ENCODE measurements at regions not wholly inside any gene's neighbourhood (a gene's known extent, or its start where the extent isn't known, plus 50 kb on each side); places are given as distances from the start of the nearest gene placed in this dataset.

DNA sequence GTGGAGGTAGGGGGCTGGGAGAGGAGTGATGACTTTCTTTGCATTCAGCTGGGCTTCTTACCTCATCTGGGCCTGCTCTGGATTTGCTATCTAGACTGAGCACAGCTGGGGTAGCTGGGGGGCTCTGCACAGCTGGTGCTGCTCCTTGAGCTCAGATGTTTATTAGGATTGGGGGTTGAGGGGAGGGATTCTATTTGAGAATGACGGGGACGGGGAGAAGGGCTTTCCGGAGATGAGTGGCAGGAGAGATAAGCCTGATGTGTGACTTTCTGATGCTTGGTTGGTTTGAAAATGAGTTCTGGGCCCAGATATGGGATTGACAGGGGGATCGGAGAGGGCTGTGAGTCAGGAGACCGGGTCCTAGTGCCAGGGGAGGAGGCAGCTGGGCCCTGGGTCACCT lies 146.1 kb upstream of the CSF3R start:
- ChIA-PET POLR2A (no interaction called here), CTCF (interaction anchor here (1.2 kb wide), 1 partner anchor 22 kb away, joined by 3 read pairs; no protein-coding TSS in a partner anchor)
- DNase-seq (ENCODE audit: low read depth, low spot score): no peak
- no peak for TF ChIP-seq CTCF (IDR thresholded peaks at IDR 0.05; ENCODE audit: insufficient read depth, low read length, missing control alignments)
- H3K4me3 ChIP-seq (ENCODE audit: low read depth, low read length): no peak overlapping the region

- ChIA-PET POLR2A (no interaction called here), CTCF (no interaction called here)
- DNase-seq (ENCODE audit: low read depth, low spot score): no peak
- H3K4me3 ChIP-seq (ENCODE audit: low read depth, low read length): no peak overlapping the region
- no peak for TF ChIP-seq CTCF (IDR thresholded peaks at IDR 0.05; ENCODE audit: insufficient read depth, low read length, missing control alignments)
Measured at GRCh38 chr1:36626435-36626834, 143.7 kb upstream of the CSF3R start.

GRCh38 chr1:36625935-36626310 lies 143.2 kb upstream of the CSF3R start:
- no peak overlapping the region for H3K4me3 ChIP-seq (ENCODE audit: low read depth, low read length)
- no peak for DNase-seq (ENCODE audit: low read depth, low spot score)
- TF ChIP-seq CTCF (IDR thresholded peaks at IDR 0.05; ENCODE audit: insufficient read depth, low read length, missing control alignments): no peak
- ChIA-PET POLR2A (no interaction called here), CTCF (no interaction called here)

DNA sequence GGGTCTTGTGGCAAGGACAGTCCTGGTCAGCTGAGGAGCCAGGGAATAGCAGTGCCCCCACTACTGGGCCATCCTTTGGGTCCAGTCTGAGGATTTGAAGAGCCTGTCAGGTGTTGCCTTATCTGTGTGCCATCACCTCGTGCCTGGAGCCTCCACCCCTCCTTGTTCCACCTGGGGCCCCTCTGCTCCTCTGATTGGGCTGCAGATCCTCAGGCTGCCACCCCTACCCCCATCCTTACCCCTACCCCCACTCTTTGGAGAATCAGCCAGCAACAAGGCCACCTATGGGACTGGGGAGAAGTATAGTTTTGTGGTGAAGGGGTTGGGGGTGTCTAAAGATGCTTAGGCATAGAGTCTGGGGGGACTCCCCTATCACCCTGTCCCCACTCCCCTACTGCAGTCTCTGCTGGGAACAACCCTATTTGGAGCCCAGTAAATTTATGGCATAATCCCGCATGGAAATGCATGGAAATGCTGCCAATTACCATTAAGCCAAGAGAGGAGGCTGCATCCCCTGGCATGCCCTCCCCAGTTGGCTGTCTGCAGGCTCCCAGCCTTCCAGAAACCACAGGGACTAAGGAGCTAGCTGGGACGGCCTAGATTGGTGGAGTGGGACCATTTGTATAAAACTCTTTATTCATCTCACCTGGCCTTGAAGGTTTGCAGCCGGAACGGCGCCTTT lies 142.7 kb upstream of the CSF3R start:
- H3K4me3 ChIP-seq (ENCODE audit: low read depth, low read length): no peak overlapping the region
- DNase-seq (ENCODE audit: low read depth, low spot score): no peak
- POLR2A ChIA-PET: no interaction called here
- no peak for TF ChIP-seq CTCF (IDR thresholded peaks at IDR 0.05; ENCODE audit: insufficient read depth, low read length, missing control alignments)
- CTCF ChIA-PET: interaction anchor here (1.1 kb wide), 1 partner anchor 49 kb away, joined by 3 read pairs; no protein-coding TSS in a partner anchor

GRCh38 chr1:36624466-36624865 lies 141.8 kb upstream of the CSF3R start:
- H3K4me3 ChIP-seq (ENCODE audit: low read depth, low read length): no peak overlapping the region
- DNase-seq (ENCODE audit: low read depth, low spot score): no peak
- TF ChIP-seq CTCF (IDR thresholded peaks at IDR 0.05; ENCODE audit: insufficient read depth, low read length, missing control alignments): no peak
- POLR2A ChIA-PET: no interaction called here
- CTCF ChIA-PET: interaction anchor here (1.1 kb wide), 1 partner anchor 48 kb away, joined by 3 read pairs; no protein-coding TSS in a partner anchor

DNA sequence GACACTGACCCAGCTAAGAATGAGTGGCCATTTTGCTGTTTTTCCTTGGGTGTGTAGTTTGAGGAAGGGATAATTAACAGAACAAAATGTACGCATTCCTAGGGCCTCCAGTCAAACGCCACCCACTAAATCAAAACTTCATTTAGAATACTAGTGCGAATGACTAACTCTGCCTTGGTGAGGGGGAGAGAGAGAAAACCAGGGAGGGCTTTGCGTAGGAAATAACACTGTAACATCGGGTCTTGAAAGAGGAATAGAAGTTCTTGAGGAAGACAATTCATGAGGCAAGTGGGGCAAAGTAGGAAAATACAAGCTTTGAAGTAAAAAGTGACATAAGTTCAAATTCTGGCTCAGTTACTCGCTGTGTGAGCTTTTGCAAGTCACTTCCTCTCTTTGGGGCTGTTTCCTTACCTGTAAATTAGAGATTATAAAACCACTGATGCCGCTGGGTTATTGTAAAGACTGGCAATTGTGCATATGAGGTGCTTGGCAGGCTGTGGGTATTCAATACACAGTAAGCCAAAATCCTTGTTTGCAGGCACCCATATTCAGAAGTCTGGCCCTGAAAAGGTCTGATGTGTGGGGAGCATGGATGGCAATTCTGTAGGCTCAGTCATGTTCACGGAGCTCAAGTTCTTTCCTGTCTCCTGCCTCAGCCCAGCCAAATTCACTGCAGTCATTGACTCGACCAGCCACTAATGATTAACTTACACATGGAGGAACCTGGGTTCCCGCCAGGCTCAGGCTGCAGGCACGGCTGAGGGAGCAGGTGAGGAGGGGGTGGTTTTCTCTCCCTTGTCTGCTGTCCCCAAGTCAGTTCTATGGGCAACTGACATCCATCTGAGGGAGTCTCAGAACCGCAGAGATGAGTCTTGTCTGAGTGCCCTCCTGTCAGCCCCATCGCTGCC lies 140.3 kb upstream of the CSF3R start:
- POLR2A ChIA-PET: no interaction called here
- no peak for DNase-seq (ENCODE audit: low read depth, low spot score)
- CTCF ChIA-PET: no interaction called here
- no peak overlapping the region for H3K4me3 ChIP-seq (ENCODE audit: low read depth, low read length)
- TF ChIP-seq CTCF (IDR thresholded peaks at IDR 0.05; ENCODE audit: insufficient read depth, low read length, missing control alignments): no peak

All from AG04449 (cell line).